H1 (cell line): ENCODE measurements at regions not wholly inside any gene's neighbourhood (a gene's known extent, or its start where the extent isn't known, plus 50 kb on each side); places are given as distances from the start of the nearest gene placed in this dataset.

Experiments used
- ASH2L ChIP-seq: fragments of 200-600, 300-600 bp; sonication (generic); IDR thresholded peaks from one replicate; pipeline ENCODE4 v1.7.1; 2017; ENCODE audit warnings: low read length
- CREB1 ChIP-seq: IDR thresholded peaks from 2 replicates; pipeline ENCODE4 v1.6.1; 2012; ENCODE audit warnings: inconsistent platforms
- CTCF ChIP-seq, 3 experiments: IDR thresholded peaks; 1 replicate in 2 of 3; 2 replicates in 1 of 3; pipeline versions ENCODE4 v1.5.1 to v1.6.1; 2011; ENCODE audit warnings: low read length in 3 of 3, mild to moderate bottlenecking in 3 of 3, inconsistent platforms in 2 of 3, low read depth in 1 of 3, moderate library complexity in 1 of 3; ENCODE audit not compliant: insufficient read depth in 1 of 3; ENCODE audit errors: control extremely low read depth in 1 of 3
- E2F6 ChIP-seq: IDR thresholded peaks from 2 replicates; pipeline ENCODE4 v1.6.1; 2012; ENCODE audit warnings: inconsistent platforms
- EGR1 ChIP-seq: IDR thresholded peaks from 2 replicates; pipeline ENCODE4 v1.6.1; 2011; ENCODE audit warnings: low read depth, low read length, borderline replicate concordance
- EP300 ChIP-seq, 2 experiments: IDR thresholded peaks; 1 replicate in 1 of 2; 2 replicates in 1 of 2; pipeline ENCODE4 v1.6.1; 2011 to 2012; ENCODE audit warnings: low read depth in 2 of 2, low read length in 2 of 2, mild to moderate bottlenecking in 2 of 2, borderline replicate concordance in 1 of 2, inconsistent platforms in 1 of 2, moderate library complexity in 1 of 2
- KDM1A ChIP-seq: fragments of 200-600, 300-600 bp; sonication (generic); IDR thresholded peaks from 2 replicates; pipeline ENCODE4 v1.7.1; 2016; ENCODE audit warnings: mild to moderate bottlenecking, low read length, borderline replicate concordance
- POLR2A ChIP-seq, 2 experiments: IDR thresholded peaks; 1 replicate in 1 of 2; 2 replicates in 1 of 2; pipeline ENCODE4 v1.6.1; 2011; ENCODE audit warnings: low read depth in 2 of 2, low read length in 2 of 2, mild to moderate bottlenecking in 2 of 2; ENCODE audit errors: control extremely low read depth in 1 of 2
- RNF2 ChIP-seq: fragments of 200-900, 300-1000 bp; sonication (generic); IDR thresholded peaks from 2 replicates; pipeline ENCODE4 v1.7.1; 2016; ENCODE audit warnings: borderline replicate concordance, low read depth, mild to moderate bottlenecking, antibody characterized with exemption, low read length; ENCODE audit not compliant: poor library complexity, severe bottlenecking; ENCODE audit errors: missing control alignments
- YY1 ChIP-seq: IDR thresholded peaks from 2 replicates; pipeline ENCODE4 v1.6.1; 2011; ENCODE audit warnings: low read depth, mild to moderate bottlenecking, low read length
- ZNF274 ChIP-seq: IDR thresholded peaks from 2 replicates; pipeline ENCODE4 v1.7.0; 2012; ENCODE audit warnings: low read length, borderline replicate concordance; ENCODE audit errors: extremely low read depth

GRCh38 chr10:124222318-124222987, 129.1 kb upstream of the CHST15 start:
- TF ChIP-seq POLR2A (IDR thresholded peaks at IDR 0.05; ENCODE audit: control extremely low read depth in 1 of 2, low read depth in 2 of 2, low read length in 2 of 2) (no peak), YY1 (no peak), KDM1A (no peak), CTCF (IDR thresholded peaks at IDR 0.05; ENCODE audit: control extremely low read depth in 1 of 3, insufficient read depth in 1 of 3, low read depth in 1 of 3, low read length in 3 of 3) (no peak), EGR1 (no peak), ZNF274 (no peak), RNF2 (no peak), ASH2L (no peak), E2F6 (no peak), EP300 (IDR thresholded peaks at IDR 0.05; ENCODE audit: borderline replicate concordance in 1 of 2, low read depth in 2 of 2, low read length in 2 of 2) (no peak), CREB1 (no peak)
